Loucy (cell line): ENCODE measurements at regions not wholly inside any gene's neighbourhood (a gene's known extent, or its start where the extent isn't known, plus 50 kb on each side); places are given as distances from the start of the nearest gene placed in this dataset.

Experiments used
- CTCF ChIP-seq: fragments of 200-600 bp; sonication (generic); conservative IDR thresholded peaks from 2 replicates; pipeline ENCODE4 v1.5.1; 2014; ENCODE audit warnings: mild to moderate bottlenecking, antibody characterized with exemption, low read length
- EZH2phosphoT487 ChIP-seq: fragments of 200-600 bp; IDR thresholded peaks from 2 replicates; pipeline ENCODE4 v1.6.1; 2018; ENCODE audit warnings: antibody characterized with exemption, mild to moderate bottlenecking, moderate library complexity, borderline replicate concordance

- TF ChIP-seq CTCF (no peak), EZH2phosphoT487 (no peak)
Observed at GRCh38 chr4:64682481-64682880, 273.2 kb upstream of the TECRL start.
